Muscle layer of duodenum (tissue), 2 donors: ENCODE measurements at regions not wholly inside any gene's neighbourhood (a gene's known extent, or its start where the extent isn't known, plus 50 kb on each side); places are given as distances from the start of the nearest gene placed in this dataset.
"Not testable (repeated sequence)": the region's sequence is repeated elsewhere in the genome, so short reads cannot be mapped to it uniquely, and the experiment has no call there.

Experiments
- H3K27ac ChIP-seq: one replicate; pipeline ENCODE4 v1.7.0; 2013; ENCODE audit warnings: mild to moderate bottlenecking, low read length
- H3K27me3 ChIP-seq: one replicate; pipeline ENCODE4 v1.7.0; 2013; ENCODE audit warnings: low read depth, mild to moderate bottlenecking, control low read depth, low read length
- H3K36me3 ChIP-seq, 2 donors: one replicate each; pipeline ENCODE4 v1.7.0; 2013; ENCODE audit warnings: low read length in 2 of 2, control low read depth in 1 of 2, mild to moderate bottlenecking in 1 of 2; ENCODE audit not compliant: insufficient read depth in 2 of 2, control insufficient read depth in 1 of 2
- H3K4me1 ChIP-seq, 2 donors: one replicate each; pipeline ENCODE4 v1.7.0; 2013; ENCODE audit warnings: low read length in 2 of 2, mild to moderate bottlenecking in 2 of 2, control low read depth in 1 of 2, moderate library complexity in 1 of 2; ENCODE audit not compliant: insufficient read depth in 2 of 2, control insufficient read depth in 1 of 2
- H3K4me3 ChIP-seq, 2 donors: one replicate each; pipeline ENCODE4 v1.7.0; 2013; ENCODE audit warnings: low read length in 2 of 2, low read depth in 1 of 2, mild to moderate bottlenecking in 1 of 2
- H3K9me3 ChIP-seq, 2 donors: one replicate each; pipeline ENCODE4 v1.7.0; 2013; ENCODE audit warnings: low read length in 2 of 2, control low read depth in 1 of 2, mild to moderate bottlenecking in 1 of 2; ENCODE audit not compliant: control insufficient read depth in 1 of 2
- donor health status: healthy.

DNA sequence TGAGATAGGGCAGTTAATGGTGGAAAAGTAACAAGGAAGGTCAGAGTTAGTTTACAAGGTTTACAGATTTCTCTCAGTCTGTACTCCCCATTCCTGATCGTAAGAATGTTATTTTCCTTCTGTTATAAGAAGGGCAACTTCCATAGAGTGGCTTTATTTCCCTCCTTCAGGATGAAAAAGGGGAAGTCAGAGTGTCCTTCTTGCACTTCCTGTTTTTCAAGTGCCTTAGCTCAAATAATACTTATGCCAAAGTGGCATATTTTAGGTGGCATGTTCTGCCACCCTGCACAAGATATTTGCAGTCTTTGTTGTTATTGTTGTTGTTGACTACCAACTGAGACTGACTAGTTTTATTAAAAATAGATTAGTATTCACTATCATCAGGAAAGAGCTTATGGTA lies 730.7 kb upstream of the ADGRL4 start:
- no peak overlapping the region for H3K4me3 ChIP-seq
- no peaks in the 10 kb centered on the region for H3K27me3 ChIP-seq
- no peaks in the 10 kb centered on the region for H3K36me3 ChIP-seq
- H3K27ac ChIP-seq = no peak overlapping the region
- peaks cover 0 to 4% of the 10 kb centered on the region in 2 donors for H3K9me3 ChIP-seq
- H3K4me1 ChIP-seq = no peaks in the 10 kb centered on the region

DNA sequence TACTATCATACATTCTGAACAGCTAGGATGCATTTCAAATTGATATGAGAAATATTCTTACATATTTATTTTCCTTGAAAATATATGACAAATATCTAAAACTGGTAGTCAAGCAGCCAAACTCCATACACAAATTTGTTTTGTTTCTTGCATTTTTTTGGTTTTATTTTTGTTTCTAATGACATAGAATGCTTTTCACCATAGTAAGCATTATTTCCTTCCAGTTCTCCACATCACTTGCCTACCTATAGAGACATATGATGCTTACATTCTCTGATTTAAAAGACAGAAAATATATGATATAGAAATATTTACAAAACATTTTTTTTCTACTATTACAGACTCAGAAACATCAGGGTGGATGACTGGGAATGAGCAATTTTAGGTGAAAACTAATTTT lies 726.4 kb upstream of the ADGRL4 start:
- Histone ChIP-seq H3K36me3 (no peaks in the 10 kb centered on the region), H3K27me3 (no peaks in the 10 kb centered on the region), H3K4me1 (no peaks in the 10 kb centered on the region), H3K4me3 (no peak overlapping the region), H3K27ac (no peak overlapping the region), H3K9me3 (peaks cover 0 to 4% of the 10 kb centered on the region in 2 donors)

DNA sequence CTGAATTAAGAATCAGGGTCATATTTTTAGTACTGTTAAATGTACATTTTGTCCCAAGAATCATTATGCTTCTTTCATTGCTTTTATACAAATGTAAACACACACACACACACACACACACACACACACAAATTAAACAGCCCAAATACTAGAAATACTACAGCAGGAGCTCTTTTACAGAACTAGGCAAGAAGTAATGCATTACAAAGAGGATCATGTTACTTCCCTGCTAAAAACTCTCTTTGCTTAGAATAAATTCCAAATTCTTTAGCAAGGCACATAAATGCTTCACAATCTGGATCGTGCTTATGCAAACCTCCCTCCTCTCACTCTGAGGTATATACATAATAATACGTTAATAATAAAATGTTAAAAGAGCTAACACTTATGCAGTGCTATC lies 720.4 kb upstream of the ADGRL4 start:
- Histone ChIP-seq H3K4me1 (no peaks in the 10 kb centered on the region), H3K36me3 (no peaks in the 10 kb centered on the region), H3K9me3 (peaks cover 0 to 4% of the 10 kb centered on the region in 2 donors), H3K27me3 (no peaks in the 10 kb centered on the region), H3K27ac (no peak overlapping the region), H3K4me3 (no peak overlapping the region)

DNA sequence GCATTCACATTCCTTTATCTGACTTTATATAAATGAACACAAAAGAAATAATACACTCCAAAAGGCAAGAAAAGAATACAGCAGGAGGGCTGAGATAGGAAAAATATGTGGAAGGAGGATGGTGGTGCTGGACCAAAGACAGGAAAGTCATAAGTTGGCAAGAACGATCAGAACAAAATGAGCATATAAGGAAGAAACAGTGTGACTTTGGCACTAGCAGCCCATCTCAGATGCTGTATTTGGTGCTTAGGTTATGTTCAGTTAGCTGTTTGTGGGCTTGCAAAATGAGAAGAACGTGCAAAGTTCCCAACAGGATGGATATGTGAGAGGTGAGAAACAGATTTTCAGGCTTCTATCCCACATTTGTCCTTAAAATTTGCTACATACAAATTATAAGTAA lies 719.8 kb upstream of the ADGRL4 start:
- no peaks in the 10 kb centered on the region for H3K4me1 ChIP-seq
- H3K27ac ChIP-seq = no peak overlapping the region
- no peaks in the 10 kb centered on the region for H3K27me3 ChIP-seq
- no peaks in the 10 kb centered on the region for H3K36me3 ChIP-seq
- H3K4me3 ChIP-seq = no peak overlapping the region
- H3K9me3 ChIP-seq = peaks cover 0 to 4% of the 10 kb centered on the region in 2 donors

DNA sequence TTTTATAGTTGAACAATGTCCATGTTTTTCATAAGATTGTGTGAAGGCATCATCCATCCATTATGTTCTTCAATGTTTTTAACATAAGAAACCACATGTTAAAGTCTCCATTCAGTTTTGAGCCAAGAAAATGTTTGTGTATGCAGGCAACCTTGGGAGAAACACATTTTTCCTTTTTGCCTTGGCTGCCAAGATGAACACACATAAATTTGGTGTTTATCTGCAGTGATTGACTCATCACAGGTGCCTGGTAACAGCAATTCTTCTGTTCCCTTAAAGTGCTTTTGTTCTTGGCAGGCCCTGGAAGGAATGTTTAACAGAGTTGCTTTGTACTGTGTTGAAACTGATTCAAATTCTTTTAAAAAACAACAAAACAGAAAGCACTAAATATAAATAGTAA lies 709.9 kb upstream of the ADGRL4 start:
- Histone ChIP-seq H3K4me3 (no peak overlapping the region), H3K27ac (no peak overlapping the region), H3K9me3 (peaks cover 0 to 11% of the 10 kb centered on the region in 2 donors), H3K27me3 (no peaks in the 10 kb centered on the region), H3K36me3 (no peaks in the 10 kb centered on the region), H3K4me1 (no peaks in the 10 kb centered on the region)

DNA sequence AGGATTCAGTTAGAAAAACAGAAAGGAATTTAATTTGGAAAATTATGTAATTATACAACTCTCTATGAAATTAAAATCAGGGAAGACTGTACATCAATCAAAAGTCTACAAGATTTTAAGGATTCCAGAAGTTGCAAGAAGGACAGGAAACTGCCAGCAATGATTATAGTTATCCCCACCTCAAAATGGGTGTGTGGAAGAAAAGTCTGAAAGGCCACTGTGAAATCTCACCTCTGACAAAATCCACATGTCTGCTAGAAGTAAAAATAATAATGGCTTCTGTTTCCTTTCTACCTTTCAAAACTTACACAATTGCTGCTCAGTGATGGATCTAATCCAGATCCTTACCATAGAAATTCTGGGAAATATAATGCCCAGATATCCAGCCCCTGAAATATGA lies 708.1 kb upstream of the ADGRL4 start:
- H3K36me3 ChIP-seq = no peaks in the 10 kb centered on the region

DNA sequence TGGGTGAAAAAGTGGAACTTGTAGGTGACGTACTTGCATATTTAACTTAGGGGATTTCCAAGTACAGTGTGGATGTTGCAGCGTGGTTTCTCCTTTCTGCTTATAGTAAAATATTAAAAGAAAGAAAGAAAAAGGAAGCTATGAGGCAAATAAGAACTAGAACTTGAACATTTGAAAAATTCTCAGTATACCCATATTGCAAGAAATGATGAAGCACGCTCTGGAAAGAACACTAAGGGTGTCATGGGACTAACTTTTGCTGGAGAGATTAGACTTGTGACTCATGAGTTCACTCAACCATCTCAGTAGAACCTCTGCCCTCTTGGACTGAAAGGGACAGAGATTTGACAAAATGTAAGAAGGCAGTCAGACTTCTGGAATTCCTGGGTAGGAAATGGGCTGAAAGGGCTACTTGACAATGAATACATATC lies 704.5 kb upstream of the ADGRL4 start:
- Histone ChIP-seq H3K4me3 (no peak overlapping the region), H3K4me1 (no peaks in the 10 kb centered on the region), H3K27me3 (no peaks in the 10 kb centered on the region), H3K9me3 (no peaks in the 10 kb centered on the region), H3K36me3 (no peaks in the 10 kb centered on the region), H3K27ac (no peak overlapping the region)

More for the DNA sequence above, 708.1 kb upstream of the ADGRL4 start:
- H3K27me3 ChIP-seq = no peaks in the 10 kb centered on the region
- H3K27ac ChIP-seq = no peak overlapping the region
- peaks cover 0 to 11% of the 10 kb centered on the region in 2 donors for H3K9me3 ChIP-seq
- H3K4me3 ChIP-seq = no peak overlapping the region
- H3K4me1 ChIP-seq = no peaks in the 10 kb centered on the region

DNA sequence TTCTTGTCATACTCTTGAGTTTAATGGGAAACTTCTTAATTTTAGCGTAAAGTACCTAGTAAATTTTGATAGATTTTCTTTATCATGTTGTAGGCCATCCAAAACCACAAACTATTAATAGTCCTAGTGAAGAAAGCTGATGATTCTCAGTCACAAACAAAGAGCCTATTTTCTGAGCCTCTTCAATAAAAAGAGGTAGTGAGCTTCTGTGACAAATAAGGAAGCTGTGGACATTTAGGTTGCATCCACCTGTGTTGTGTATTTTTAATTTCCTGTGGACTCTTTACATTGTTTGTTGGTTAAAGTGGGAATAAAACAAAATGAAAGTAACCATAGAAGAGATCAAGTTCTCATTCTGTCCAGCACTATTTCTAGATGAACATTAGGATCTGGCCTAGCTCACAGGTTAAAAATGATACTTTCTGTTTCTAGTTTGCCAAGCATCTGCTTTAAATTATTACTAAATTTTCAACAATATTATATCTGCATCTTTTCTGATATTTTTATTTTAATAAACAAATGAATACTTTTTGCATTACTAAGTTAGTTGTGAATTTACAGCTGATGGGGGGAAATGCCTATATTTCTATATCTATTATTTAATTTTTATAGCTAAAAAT lies 702.2 kb upstream of the ADGRL4 start:
- H3K4me1 ChIP-seq = no peaks in the 10 kb centered on the region
- no peak overlapping the region for H3K27ac ChIP-seq
- H3K36me3 ChIP-seq = no peaks in the 10 kb centered on the region
- H3K9me3 ChIP-seq = no peaks in the 10 kb centered on the region
- H3K4me3 ChIP-seq = no peak overlapping the region
- no peaks in the 10 kb centered on the region for H3K27me3 ChIP-seq

DNA sequence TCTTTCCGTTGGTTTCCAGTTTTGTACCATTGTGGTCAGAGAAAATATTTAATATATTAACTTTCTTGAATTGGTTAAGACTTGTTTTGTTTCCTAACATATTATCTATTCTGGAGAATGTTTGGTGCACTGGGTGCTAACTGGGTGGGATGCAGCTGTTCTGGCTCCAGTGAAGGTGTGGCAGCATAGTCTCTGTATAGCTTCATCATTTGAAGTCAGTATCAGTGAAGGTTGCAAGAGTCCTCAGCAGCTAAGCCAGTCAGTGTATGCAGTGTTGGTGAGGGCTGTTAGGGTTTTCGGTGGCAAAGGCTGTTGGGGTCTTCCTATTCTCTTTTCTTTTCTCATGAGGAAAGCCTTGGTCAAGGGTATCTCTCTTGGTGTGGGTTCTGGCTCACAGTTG lies 698.7 kb upstream of the ADGRL4 start:
- H3K36me3 ChIP-seq = no peaks in the 10 kb centered on the region
- H3K9me3 ChIP-seq = no peaks in the 10 kb centered on the region
- H3K27me3 ChIP-seq = no peaks in the 10 kb centered on the region
- no peak overlapping the region for H3K4me3 ChIP-seq
- no peak overlapping the region for H3K27ac ChIP-seq
- H3K4me1 ChIP-seq = no peaks in the 10 kb centered on the region

DNA sequence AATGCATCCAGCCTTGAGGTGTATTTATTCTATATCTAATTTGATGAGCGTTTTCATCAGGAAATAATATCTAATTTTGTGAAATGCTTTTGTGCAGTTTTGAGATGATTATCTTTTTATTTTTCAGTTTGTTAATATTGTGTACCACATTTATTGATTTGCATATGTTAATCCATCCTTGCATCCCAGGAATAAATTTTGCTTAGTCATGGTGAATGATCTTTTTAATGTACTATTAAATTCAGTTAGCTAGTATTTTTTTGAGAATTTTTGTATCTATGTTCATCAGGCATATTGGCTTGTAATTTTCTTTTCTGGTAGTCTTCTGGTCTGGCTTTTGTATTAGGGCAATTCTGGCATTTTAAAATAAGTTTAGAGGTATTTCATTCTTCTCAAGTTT lies 697.5 kb upstream of the ADGRL4 start:
- Histone ChIP-seq H3K4me1 (no peaks in the 10 kb centered on the region), H3K27me3 (no peaks in the 10 kb centered on the region), H3K27ac (no peak overlapping the region), H3K4me3 (no peak overlapping the region), H3K36me3 (no peaks in the 10 kb centered on the region), H3K9me3 (no peaks in the 10 kb centered on the region)

DNA sequence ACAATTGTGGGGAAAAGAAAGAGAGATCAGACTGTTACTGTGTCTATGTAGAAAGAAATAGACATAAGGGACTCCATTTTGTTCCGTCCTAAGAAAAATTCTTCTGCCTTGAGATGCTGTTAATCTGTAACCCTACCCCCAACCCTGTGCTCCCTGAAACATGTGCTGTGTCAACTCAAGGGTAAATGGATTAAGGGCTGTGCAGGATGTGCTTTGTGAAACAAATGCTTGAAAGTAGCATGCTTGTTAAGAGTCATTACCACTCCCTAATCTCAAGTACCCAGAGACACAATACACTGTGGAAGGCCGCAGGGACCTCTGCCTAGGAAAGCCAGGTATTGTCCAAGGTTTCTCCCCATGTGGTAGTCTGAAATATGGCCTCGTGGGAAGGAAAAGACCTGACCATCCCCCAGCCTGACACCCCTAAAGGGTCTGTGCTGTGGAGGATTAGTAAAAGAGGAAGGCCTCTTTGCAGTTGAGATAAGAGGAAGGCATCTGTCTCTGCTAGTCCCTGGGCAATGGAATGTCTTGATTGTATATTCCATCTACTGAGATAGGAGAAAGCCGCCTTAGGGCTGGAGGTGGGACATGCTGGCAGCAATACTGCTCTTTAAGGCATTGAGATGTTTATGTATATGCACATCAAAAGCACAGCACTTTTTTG lies 695.9 kb upstream of the ADGRL4 start:
- H3K4me1 ChIP-seq, H3K36me3 ChIP-seq, H3K27me3 ChIP-seq, H3K4me3 ChIP-seq, H3K9me3 ChIP-seq, H3K27ac ChIP-seq: not testable (repeated sequence)

DNA sequence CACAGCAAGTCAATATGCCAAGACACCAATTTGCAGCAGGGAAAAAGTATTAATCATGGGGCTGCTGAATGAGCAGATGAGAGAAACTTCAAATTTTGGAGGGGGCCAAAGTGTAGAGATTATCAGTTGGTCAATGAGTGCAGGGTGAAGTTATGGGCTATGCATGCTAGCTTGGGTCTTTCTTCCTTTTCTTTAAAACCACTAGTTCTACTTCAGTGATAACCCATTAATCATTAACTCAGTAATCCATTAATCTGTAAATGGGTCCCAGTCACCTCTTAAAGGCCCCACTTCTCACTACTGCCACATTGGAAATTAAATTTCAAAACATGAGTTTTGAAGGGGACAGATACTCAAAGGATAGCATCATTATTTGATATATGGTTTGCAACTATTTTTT lies 688.6 kb upstream of the ADGRL4 start:
- no peaks in the 10 kb centered on the region for H3K36me3 ChIP-seq
- no peak overlapping the region for H3K4me3 ChIP-seq
- no peak overlapping the region for H3K27ac ChIP-seq
- no peaks in the 10 kb centered on the region for H3K9me3 ChIP-seq
- no peaks in the 10 kb centered on the region for H3K27me3 ChIP-seq
- no peaks in the 10 kb centered on the region for H3K4me1 ChIP-seq
